ENCODE measurements at regions not wholly inside any gene's neighbourhood (a gene's known extent, or its start where the extent isn't known, plus 50 kb on each side); places are given as distances from the start of the nearest gene placed in this dataset.

GRCh38 chr17:71460943-71461342 lies 659.9 kb upstream of the SOX9 start:
- Mint-ChIP-seq H3K27ac (no peak overlapping the region), H3K9me3 (no peaks in the 10 kb centered on the region), H3K4me1 (no peaks in the 10 kb centered on the region), H3K27me3 (no peaks in the 10 kb centered on the region), H3K4me3 (no peak overlapping the region), H3K36me3 (no peaks in the 10 kb centered on the region)
- POLR2A ChIA-PET: no interaction called here
- no peak for ATAC-seq (ENCODE audit: low read depth)
- no peak for DNase-seq

GRCh38 chr17:71461498-71462169 lies 659.2 kb upstream of the SOX9 start:
- no peak overlapping the region for H3K27ac Mint-ChIP-seq
- POLR2A ChIA-PET: no interaction called here
- no peak for ATAC-seq (ENCODE audit: low read depth)

GRCh38 chr17:71464241-71464640 lies 656.6 kb upstream of the SOX9 start:
- Mint-ChIP-seq H3K4me1 (no peaks in the 10 kb centered on the region), H3K27me3 (no peaks in the 10 kb centered on the region), H3K4me3 (no peak overlapping the region), H3K36me3 (no peaks in the 10 kb centered on the region), H3K27ac (no peak overlapping the region), H3K9me3 (no peaks in the 10 kb centered on the region)
- ATAC-seq (ENCODE audit: low read depth): no peak
- POLR2A ChIA-PET: no interaction called here
- DNase-seq: no peak

More at GRCh38 chr17:71461498-71462169, 659.2 kb upstream of the SOX9 start:
- Mint-ChIP-seq H3K4me3 (no peak overlapping the region), H3K4me1 (no peaks in the 10 kb centered on the region), H3K27me3 (no peaks in the 10 kb centered on the region), H3K36me3 (no peaks in the 10 kb centered on the region), H3K9me3 (no peaks in the 10 kb centered on the region)
- DNase-seq: no peak

- no peak for ATAC-seq (ENCODE audit: low read depth)
- Mint-ChIP-seq H3K27me3 (no peaks in the 10 kb centered on the region), H3K4me3 (no peak overlapping the region), H3K36me3 (no peaks in the 10 kb centered on the region), H3K27ac (no peak overlapping the region), H3K4me1 (no peaks in the 10 kb centered on the region), H3K9me3 (no peaks in the 10 kb centered on the region)
- POLR2A ChIA-PET: no interaction called here
- DNase-seq: no peak
Observed at GRCh38 chr17:71464751-71465150, 656.1 kb upstream of the SOX9 start.

GRCh38 chr17:71467719-71468118 lies 653.1 kb upstream of the SOX9 start:
- no peaks in the 10 kb centered on the region for H3K9me3 Mint-ChIP-seq
- no peaks in the 10 kb centered on the region for H3K4me1 Mint-ChIP-seq
- no peak overlapping the region for H3K4me3 Mint-ChIP-seq
- ATAC-seq (ENCODE audit: low read depth) (no peak), DNase-seq (no peak)
- no peaks in the 10 kb centered on the region for H3K36me3 Mint-ChIP-seq
- POLR2A ChIA-PET: no interaction called here
- no peak overlapping the region for H3K27ac Mint-ChIP-seq
- H3K27me3 Mint-ChIP-seq: no peaks in the 10 kb centered on the region

GRCh38 chr17:71470062-71470461 lies 650.8 kb upstream of the SOX9 start:
- no peak for DNase-seq
- no peaks in the 10 kb centered on the region for H3K4me1 Mint-ChIP-seq
- no peak overlapping the region for H3K27ac Mint-ChIP-seq
- ATAC-seq (ENCODE audit: low read depth): no peak
- H3K27me3 Mint-ChIP-seq: no peaks in the 10 kb centered on the region
- no peaks in the 10 kb centered on the region for H3K9me3 Mint-ChIP-seq
- POLR2A ChIA-PET: no interaction called here
- no peak overlapping the region for H3K4me3 Mint-ChIP-seq
- no peaks in the 10 kb centered on the region for H3K36me3 Mint-ChIP-seq

GRCh38 chr17:71472809-71473789 lies 647.7 kb upstream of the SOX9 start:
- Mint-ChIP-seq H3K36me3 (no peaks in the 10 kb centered on the region), H3K4me3 (no peak overlapping the region), H3K27ac (no peak overlapping the region), H3K4me1 (no peaks in the 10 kb centered on the region), H3K9me3 (peaks cover 1% of the 10 kb centered on the region), H3K27me3 (no peaks in the 10 kb centered on the region)
- no peak for ATAC-seq (ENCODE audit: low read depth)
- no peak for DNase-seq
- POLR2A ChIA-PET: no interaction called here

- H3K9me3 Mint-ChIP-seq: peaks cover 1% of the 10 kb centered on the region
- no peaks in the 10 kb centered on the region for H3K36me3 Mint-ChIP-seq
- ATAC-seq (ENCODE audit: low read depth) (no peak), DNase-seq (no peak)
- POLR2A ChIA-PET: no interaction called here
- H3K4me1 Mint-ChIP-seq: no peaks in the 10 kb centered on the region
- H3K27me3 Mint-ChIP-seq: no peaks in the 10 kb centered on the region
- no peak overlapping the region for H3K4me3 Mint-ChIP-seq
- H3K27ac Mint-ChIP-seq: no peak overlapping the region
Observed at GRCh38 chr17:71477356-71477755, 643.5 kb upstream of the SOX9 start.

- Mint-ChIP-seq H3K4me3 (no peak overlapping the region), H3K36me3 (no peaks in the 10 kb centered on the region), H3K9me3 (peaks cover 1% of the 10 kb centered on the region), H3K27me3 (no peaks in the 10 kb centered on the region), H3K27ac (no peak overlapping the region), H3K4me1 (no peaks in the 10 kb centered on the region)
- no peak for DNase-seq
- POLR2A ChIA-PET: no interaction called here
- ATAC-seq (ENCODE audit: low read depth): no peak
Observed at GRCh38 chr17:71480099-71480498, 640.7 kb upstream of the SOX9 start.

GRCh38 chr17:71482625-71483024 lies 638.2 kb upstream of the SOX9 start:
- DNase-seq (no peak), ATAC-seq (ENCODE audit: low read depth) (no peak)
- Mint-ChIP-seq H3K9me3 (no peaks in the 10 kb centered on the region), H3K4me1 (no peaks in the 10 kb centered on the region), H3K36me3 (no peaks in the 10 kb centered on the region), H3K4me3 (no peak overlapping the region), H3K27me3 (no peaks in the 10 kb centered on the region), H3K27ac (no peak overlapping the region)
- POLR2A ChIA-PET: no interaction called here

GRCh38 chr17:71484546-71484945 lies 636.3 kb upstream of the SOX9 start:
- ATAC-seq (ENCODE audit: low read depth) (no peak), DNase-seq (no peak)
- Mint-ChIP-seq H3K27me3 (no peaks in the 10 kb centered on the region), H3K36me3 (no peaks in the 10 kb centered on the region), H3K9me3 (no peaks in the 10 kb centered on the region), H3K4me3 (no peak overlapping the region), H3K27ac (no peak overlapping the region), H3K4me1 (no peaks in the 10 kb centered on the region)
- POLR2A ChIA-PET: no interaction called here

GRCh38 chr17:71485426-71485825 lies 635.4 kb upstream of the SOX9 start:
- no peaks in the 10 kb centered on the region for H3K36me3 Mint-ChIP-seq
- H3K4me3 Mint-ChIP-seq: no peak overlapping the region
- ATAC-seq (ENCODE audit: low read depth) (no peak), DNase-seq (no peak)
- H3K27me3 Mint-ChIP-seq: no peaks in the 10 kb centered on the region
- no peak overlapping the region for H3K27ac Mint-ChIP-seq
- POLR2A ChIA-PET: no interaction called here
- H3K9me3 Mint-ChIP-seq: no peaks in the 10 kb centered on the region
- no peaks in the 10 kb centered on the region for H3K4me1 Mint-ChIP-seq

GRCh38 chr17:71486261-71486660 lies 634.6 kb upstream of the SOX9 start:
- H3K27ac Mint-ChIP-seq: no peak overlapping the region
- no peaks in the 10 kb centered on the region for H3K4me1 Mint-ChIP-seq
- H3K9me3 Mint-ChIP-seq: no peaks in the 10 kb centered on the region
- H3K36me3 Mint-ChIP-seq: no peaks in the 10 kb centered on the region
- ATAC-seq (ENCODE audit: low read depth) (no peak), DNase-seq (no peak)
- no peaks in the 10 kb centered on the region for H3K27me3 Mint-ChIP-seq
- POLR2A ChIA-PET: no interaction called here
- no peak overlapping the region for H3K4me3 Mint-ChIP-seq

GRCh38 chr17:71488851-71489250 lies 632.0 kb upstream of the SOX9 start:
- Mint-ChIP-seq H3K9me3 (no peaks in the 10 kb centered on the region), H3K27ac (no peak overlapping the region), H3K4me1 (no peaks in the 10 kb centered on the region), H3K4me3 (no peak overlapping the region), H3K27me3 (no peaks in the 10 kb centered on the region), H3K36me3 (no peaks in the 10 kb centered on the region)
- no peak for DNase-seq
- POLR2A ChIA-PET: no interaction called here
- no peak for ATAC-seq (ENCODE audit: low read depth)
